SU-DHL-6 (cell line): ENCODE measurements at regions not wholly inside any gene's neighbourhood (a gene's known extent, or its start where the extent isn't known, plus 50 kb on each side); places are given as distances from the start of the nearest gene placed in this dataset.

Source experiments
- H2AFZ ChIP-seq: fragments of 200-600 bp; sonication (generic); 2 replicates; pipeline ENCODE4 v1.6.1; 2014; ENCODE audit warnings: low read depth, mild to moderate bottlenecking, moderate library complexity, mixed read lengths, antibody characterized with exemption, low read length; ENCODE audit not compliant: severe bottlenecking
- H3F3A ChIP-seq: fragments of 200-600 bp; shearing (Covaris generic); 2 replicates; pipeline ENCODE4 v1.6.0; 2016; ENCODE audit warnings: antibody characterized with exemption, mild to moderate bottlenecking; ENCODE audit not compliant: insufficient read depth
- H3K27ac ChIP-seq: fragments of 200-600 bp; sonication (generic); 2 replicates; pipeline ENCODE4 v1.5.1; 2016; ENCODE audit warnings: low read depth, mild to moderate bottlenecking, low read length, moderate library complexity, mixed read lengths
- H3K27me3 ChIP-seq: fragments of 200-600 bp; sonication (generic), shearing (Covaris generic); 2 replicates; pipeline ENCODE4 v1.6.0; 2014; ENCODE audit warnings: mild to moderate bottlenecking, low read length
- H3K36me3 ChIP-seq: fragments of 200-600 bp; sonication (generic); 2 replicates; pipeline ENCODE4 v1.6.1; 2014; ENCODE audit warnings: mild to moderate bottlenecking, low read length, mixed read lengths
- H3K4me2 ChIP-seq: fragments of 300-600, 200-600 bp; shearing (Covaris generic), sonication (generic); 2 replicates; pipeline ENCODE4 v1.6.0; 2014; ENCODE audit warnings: low read length, low read depth, mild to moderate bottlenecking; ENCODE audit not compliant: poor library complexity, severe bottlenecking
- H3K4me3 ChIP-seq: fragments of 200-600 bp; sonication (generic); 2 replicates; pipeline ENCODE4 v1.5.1; 2014; ENCODE audit warnings: antibody characterized with exemption, low read length, mild to moderate bottlenecking, mixed read lengths; ENCODE audit not compliant: insufficient read depth, poor library complexity, severe bottlenecking
- H3K79me2 ChIP-seq: fragments of 200-600 bp; sonication (generic); 2 replicates; pipeline ENCODE4 v1.6.1; 2014; ENCODE audit warnings: mild to moderate bottlenecking, low read length, moderate library complexity; ENCODE audit not compliant: insufficient read depth
- H3K9ac ChIP-seq: fragments of 200-600 bp; sonication (generic); 2 replicates; pipeline ENCODE4 v1.7.0; 2014; ENCODE audit warnings: mild to moderate bottlenecking, low read length
- H3K9me2 ChIP-seq: fragments of 200-600 bp; sonication (generic); replicated peaks from 2 replicates; pipeline ENCODE4 v1.6.1; 2014; ENCODE audit warnings: low read length; ENCODE audit not compliant: insufficient read depth
- H3K9me3 ChIP-seq: fragments of 200-600 bp; sonication (generic); 2 replicates; pipeline ENCODE4 v1.6.1; 2014; ENCODE audit warnings: low read length, mixed read lengths; ENCODE audit not compliant: insufficient read depth
- H4K20me1 ChIP-seq: fragments of 200-600 bp; sonication (generic); 2 replicates; pipeline ENCODE4 v1.6.1; 2014; ENCODE audit warnings: low read depth, mild to moderate bottlenecking, antibody characterized with exemption, low read length, moderate library complexity, mixed read lengths
- CTCF ChIP-seq: fragments of 200-600 bp; sonication (generic); IDR thresholded peaks from one replicate; pipeline ENCODE4 v1.5.1; 2017; ENCODE audit warnings: antibody characterized with exemption, mild to moderate bottlenecking, low read length, moderate library complexity; ENCODE audit not compliant: insufficient read depth, poor library complexity, severe bottlenecking
- EZH2phosphoT487 ChIP-seq: fragments of 200-600 bp; sonication (generic), shearing (Covaris generic); conservative IDR thresholded peaks from 2 replicates; pipeline ENCODE4 v1.6.1; 2018; ENCODE audit warnings: mild to moderate bottlenecking, antibody characterized with exemption, low read length, moderate library complexity, mixed read lengths

GRCh38 chr10:57506414-57507094 is 761.1 kb downstream of the IPMK start:
- no peaks in the 10 kb centered on the region for H3K36me3 ChIP-seq

GRCh38 chr10:57494486-57494885 is 773.2 kb downstream of the IPMK start:
- no peaks in the 10 kb centered on the region for H3K9me3 ChIP-seq
- H3K27me3 ChIP-seq: no peaks in the 10 kb centered on the region
- no peak overlapping the region for H2AFZ ChIP-seq
- no peaks in the 10 kb centered on the region for H3K36me3 ChIP-seq
- no peak overlapping the region for H3K27ac ChIP-seq
- TF ChIP-seq EZH2phosphoT487 (no peak), CTCF (no peak)
- H3K4me2 ChIP-seq: no peak overlapping the region
- H4K20me1 ChIP-seq: no peaks in the 10 kb centered on the region
- no peak overlapping the region for H3K9ac ChIP-seq
- H3F3A ChIP-seq: no peaks in the 10 kb centered on the region
- H3K4me3 ChIP-seq: no peak overlapping the region
- H3K79me2 ChIP-seq: no peaks in the 10 kb centered on the region
- no peaks in the 10 kb centered on the region for H3K9me2 ChIP-seq

More at GRCh38 chr10:57506414-57507094, 761.1 kb downstream of the IPMK start:
- Histone ChIP-seq H3K9me3 (no peaks in the 10 kb centered on the region), H3K27ac (no peak overlapping the region), H3K79me2 (no peaks in the 10 kb centered on the region), H4K20me1 (no peaks in the 10 kb centered on the region), H3K9me2 (no peaks in the 10 kb centered on the region), H3K9ac (no peak overlapping the region), H3K4me3 (no peak overlapping the region), H2AFZ (no peak overlapping the region), H3K4me2 (no peak overlapping the region), H3K27me3 (no peaks in the 10 kb centered on the region), H3F3A (no peaks in the 10 kb centered on the region)
- TF ChIP-seq EZH2phosphoT487 (no peak), CTCF (no peak)

- Histone ChIP-seq H3K9me2 (no peaks in the 10 kb centered on the region), H3K9me3 (no peaks in the 10 kb centered on the region), H3K9ac (no peak overlapping the region), H2AFZ (no peak overlapping the region), H3K36me3 (no peaks in the 10 kb centered on the region), H3K4me3 (no peak overlapping the region), H3F3A (no peaks in the 10 kb centered on the region), H4K20me1 (no peaks in the 10 kb centered on the region), H3K4me2 (no peak overlapping the region), H3K79me2 (no peaks in the 10 kb centered on the region), H3K27me3 (no peaks in the 10 kb centered on the region), H3K27ac (no peak overlapping the region)
- TF ChIP-seq EZH2phosphoT487: no peak
- no peak for TF ChIP-seq CTCF
Observed at GRCh38 chr10:57482259-57482658, 785.4 kb downstream of the IPMK start.
